ENCODE measurements at regions not wholly inside any gene's neighbourhood (a gene's known extent, or its start where the extent isn't known, plus 50 kb on each side); places are given as distances from the start of the nearest gene placed in this dataset.

- TF ChIP-seq POLR2A (IDR thresholded peaks at IDR 0.05) (no peak), CTCF (IDR thresholded peaks at IDR 0.05) (no peak), EP300 (IDR thresholded peaks at IDR 0.05) (no peak)
Observed at GRCh38 chr2:83703598-83703997, 755.5 kb downstream of the SUCLG1 start.
